ENCODE measurements at regions not wholly inside any gene's neighbourhood (a gene's known extent, or its start where the extent isn't known, plus 50 kb on each side); places are given as distances from the start of the nearest gene placed in this dataset.

DNA sequence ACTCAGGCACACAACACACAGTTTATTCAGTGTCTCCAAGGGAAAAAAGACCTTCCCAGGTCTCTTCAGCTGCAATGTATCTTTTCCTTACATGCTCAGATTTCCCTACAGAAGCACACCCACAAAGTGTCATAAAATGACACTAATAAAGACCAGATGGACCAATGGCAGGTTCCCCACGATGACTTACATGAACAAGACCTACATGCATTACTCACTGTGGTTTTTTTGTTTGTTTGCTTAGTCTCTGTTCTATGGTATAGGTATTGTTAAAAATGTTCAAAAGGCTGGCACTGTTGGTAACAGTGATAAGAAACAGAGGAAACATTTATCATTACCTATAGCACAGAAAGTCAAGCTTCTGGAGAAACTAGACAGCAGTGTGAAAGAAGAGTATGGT is 318.2 kb upstream of the TMCO5A start:
- DNase-seq (ENCODE audit: low read depth, low spot score), result no peak
- TF ChIP-seq, protein P1, sequence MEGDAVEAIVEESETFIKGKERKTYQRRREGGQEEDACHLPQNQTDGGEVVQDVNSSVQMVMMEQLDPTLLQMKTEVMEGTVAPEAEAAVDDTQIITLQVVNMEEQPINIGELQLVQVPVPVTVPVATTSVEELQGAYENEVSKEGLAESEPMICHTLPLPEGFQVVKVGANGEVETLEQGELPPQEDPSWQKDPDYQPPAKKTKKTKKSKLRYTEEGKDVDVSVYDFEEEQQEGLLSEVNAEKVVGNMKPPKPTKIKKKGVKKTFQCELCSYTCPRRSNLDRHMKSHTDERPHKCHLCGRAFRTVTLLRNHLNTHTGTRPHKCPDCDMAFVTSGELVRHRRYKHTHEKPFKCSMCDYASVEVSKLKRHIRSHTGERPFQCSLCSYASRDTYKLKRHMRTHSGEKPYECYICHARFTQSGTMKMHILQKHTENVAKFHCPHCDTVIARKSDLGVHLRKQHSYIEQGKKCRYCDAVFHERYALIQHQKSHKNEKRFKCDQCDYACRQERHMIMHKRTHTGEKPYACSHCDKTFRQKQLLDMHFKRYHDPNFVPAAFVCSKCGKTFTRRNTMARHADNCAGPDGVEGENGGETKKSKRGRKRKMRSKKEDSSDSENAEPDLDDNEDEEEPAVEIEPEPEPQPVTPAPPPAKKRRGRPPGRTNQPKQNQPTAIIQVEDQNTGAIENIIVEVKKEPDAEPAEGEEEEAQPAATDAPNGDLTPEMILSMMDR (IDR thresholded peaks at IDR 0.05; ENCODE audit: low read depth, low read length), result no peak
- in situ Hi-C loops (cut with HindIII; ENCODE audit: low sequenced_read_pairs), result no loop called here
- H3K4me3 ChIP-seq (ENCODE audit: low read depth, low read length), result no peak overlapping the region

DNA sequence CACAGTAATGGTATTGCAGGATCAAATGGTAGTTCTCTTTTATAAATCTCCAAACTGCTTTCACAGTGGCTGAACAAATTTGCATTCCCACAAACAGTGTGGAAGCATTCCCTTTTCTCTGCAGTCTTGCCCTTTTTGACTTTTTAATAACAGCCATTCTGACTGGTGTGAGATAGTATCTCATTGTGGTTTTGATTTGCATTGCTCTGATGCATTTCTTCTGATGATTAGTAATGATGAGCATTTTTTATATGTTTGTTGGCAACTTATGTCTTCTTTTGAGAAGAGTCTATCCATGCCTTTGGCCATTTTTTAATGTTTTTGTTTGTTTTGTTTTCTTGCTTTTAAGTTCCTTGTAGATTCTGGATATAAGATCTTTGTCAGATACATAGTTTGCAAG is 316.1 kb upstream of the TMCO5A start:
- TF ChIP-seq, protein P1 (IDR thresholded peaks at IDR 0.05; ENCODE audit: low read depth, low read length), result no peak
- no peak overlapping the region for H3K4me3 ChIP-seq (ENCODE audit: low read depth, low read length)
- in situ Hi-C loops (cut with HindIII; ENCODE audit: low sequenced_read_pairs), result no loop called here
- no peak for DNase-seq (ENCODE audit: low read depth, low spot score)

DNA sequence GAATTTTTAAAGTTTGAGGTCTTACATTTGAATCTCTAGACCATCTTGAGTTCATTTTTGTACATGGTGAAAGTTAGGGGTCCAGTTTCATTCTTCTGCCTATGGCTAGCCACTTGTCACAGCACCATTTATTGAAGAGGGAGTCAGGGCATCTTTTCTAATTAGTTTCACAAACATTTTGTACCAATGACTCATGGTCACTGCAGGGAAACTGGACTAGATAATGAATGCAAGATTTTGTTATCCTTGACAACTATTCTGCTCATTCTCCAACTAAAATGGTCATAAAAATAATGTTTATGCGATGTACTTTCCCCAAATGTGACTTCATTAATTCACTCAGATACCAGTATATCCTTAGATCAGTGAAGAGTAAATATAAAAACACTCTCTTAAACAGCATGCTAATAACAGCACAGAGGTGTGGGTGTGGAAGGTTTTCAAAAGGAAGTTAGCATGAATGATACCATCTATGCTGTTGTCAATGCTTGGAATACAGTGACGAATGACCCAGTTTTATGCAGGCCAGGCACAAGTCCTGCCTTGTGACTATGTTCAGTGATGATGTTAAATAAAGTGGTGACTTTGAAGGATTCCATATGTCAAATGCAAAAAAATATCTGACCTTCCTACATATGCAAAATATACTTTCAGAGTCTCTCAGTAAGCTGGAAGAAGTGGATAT is 314.9 kb upstream of the TMCO5A start:
- no peak for DNase-seq (ENCODE audit: low read depth, low spot score)
- in situ Hi-C loops (cut with HindIII; ENCODE audit: low sequenced_read_pairs), result no loop called here
- no peak overlapping the region for H3K4me3 ChIP-seq (ENCODE audit: low read depth, low read length)
- TF ChIP-seq, protein P1 (IDR thresholded peaks at IDR 0.05; ENCODE audit: low read depth, low read length), result no peak

DNA sequence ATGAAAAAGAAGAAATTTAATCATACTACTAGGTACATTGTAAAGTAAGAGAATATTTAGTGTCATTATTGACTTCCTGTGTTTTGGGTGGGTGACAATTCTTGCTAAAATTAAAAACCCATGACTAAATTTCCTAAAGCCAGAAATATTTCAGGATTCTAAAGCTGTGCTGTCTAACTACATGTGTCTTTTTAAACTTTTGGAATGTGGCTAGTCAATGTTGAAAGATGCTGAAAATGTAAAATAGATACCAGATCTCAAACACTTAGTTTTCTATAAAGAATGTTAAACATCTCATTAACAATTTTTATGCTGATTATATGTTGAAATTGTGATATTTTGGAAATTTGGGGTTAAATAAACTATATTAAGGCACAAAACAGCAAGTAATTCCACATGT is 308.9 kb upstream of the TMCO5A start:
- in situ Hi-C loops (cut with HindIII; ENCODE audit: low sequenced_read_pairs), result no loop called here
- no peak overlapping the region for H3K4me3 ChIP-seq (ENCODE audit: low read depth, low read length)
- DNase-seq (ENCODE audit: low read depth, low spot score), result no peak
- TF ChIP-seq, protein P1 (IDR thresholded peaks at IDR 0.05; ENCODE audit: low read depth, low read length), result no peak

DNA sequence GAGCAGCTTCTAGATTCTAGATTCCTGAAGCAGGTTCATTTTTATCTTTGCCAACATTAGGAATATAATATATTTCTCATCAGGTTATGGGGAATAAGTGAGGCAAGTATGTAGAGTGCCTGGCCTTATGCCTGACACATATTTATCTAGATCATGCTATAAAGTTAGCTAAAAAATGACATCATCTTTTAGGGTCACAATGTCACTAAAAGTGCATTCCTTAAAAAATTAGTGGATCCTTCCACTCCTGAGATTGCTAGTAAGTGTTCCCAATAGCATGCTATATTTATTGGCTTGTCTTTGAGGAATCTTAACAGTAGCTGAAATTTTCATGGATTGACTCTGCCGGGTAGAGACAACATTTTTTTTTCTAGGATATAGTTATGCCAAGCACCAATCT is 305.9 kb upstream of the TMCO5A start:
- H3K4me3 ChIP-seq (ENCODE audit: low read depth, low read length), result no peak overlapping the region
- TF ChIP-seq, protein P1 (IDR thresholded peaks at IDR 0.05; ENCODE audit: low read depth, low read length), result no peak
- in situ Hi-C loops (cut with HindIII; ENCODE audit: low sequenced_read_pairs), result no loop called here
- DNase-seq (ENCODE audit: low read depth, low spot score), result no peak

DNA sequence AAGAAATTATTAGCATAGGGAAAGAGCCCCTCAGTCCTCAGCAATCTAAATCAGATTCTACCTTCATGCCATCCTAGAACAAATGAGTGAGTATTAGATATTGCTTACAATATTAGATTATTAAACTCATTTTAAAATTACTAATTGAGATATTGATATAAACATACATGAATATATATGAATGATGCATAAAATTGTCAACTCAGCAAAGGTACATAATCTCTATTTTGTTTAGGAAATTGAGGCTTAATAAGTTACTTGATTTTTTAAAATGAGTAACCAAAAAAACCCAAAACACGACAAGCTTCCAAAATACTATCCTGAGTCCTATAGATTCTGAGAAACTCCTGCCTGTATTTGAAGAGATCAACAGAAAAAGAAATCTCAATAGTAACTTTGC is 297.7 kb upstream of the TMCO5A start:
- DNase-seq (ENCODE audit: low read depth, low spot score), result no peak
- in situ Hi-C loops (cut with HindIII; ENCODE audit: low sequenced_read_pairs), result no loop called here
- TF ChIP-seq, protein P1 (IDR thresholded peaks at IDR 0.05; ENCODE audit: low read depth, low read length), result no peak
- H3K4me3 ChIP-seq (ENCODE audit: low read depth, low read length), result no peak overlapping the region

Data from astrocyte of the spinal cord (primary cell).